ENCODE measurements at regions not wholly inside any gene's neighbourhood (a gene's known extent, or its start where the extent isn't known, plus 50 kb on each side); places are given as distances from the start of the nearest gene placed in this dataset.
"Not testable (repeated sequence)": the region's sequence is repeated elsewhere in the genome, so short reads cannot be mapped to it uniquely, and the experiment has no call there.

GRCh38 chr5:85375525-85375924, 990.8 kb upstream of the EDIL3 start:
- peaks cover 5% of the 10 kb centered on the region for H3K4me1 ChIP-seq (ENCODE audit: insufficient read depth, low read length, poor library complexity, severe bottlenecking)
- no peak overlapping the region for H3K27ac ChIP-seq (ENCODE audit: low read depth, low read length, poor library complexity, severe bottlenecking)
- no peaks in the 10 kb centered on the region for H3K36me3 ChIP-seq (ENCODE audit: insufficient read depth, low read length, poor library complexity, severe bottlenecking)
- no peak overlapping the region for H3K4me3 ChIP-seq (ENCODE audit: low read depth, low read length, poor library complexity, severe bottlenecking)
- H3K27me3 ChIP-seq (replicated peaks; ENCODE audit: insufficient read depth, low read depth, low read length, poor library complexity), result no peaks in the 10 kb centered on the region
- H3K9me3 ChIP-seq (ENCODE audit: low read depth, low read length, poor library complexity, severe bottlenecking), result no peaks in the 10 kb centered on the region
- TF ChIP-seq EZH2 (IDR thresholded peaks at IDR 0.05; ENCODE audit: borderline replicate concordance, low read depth, low read length, poor library complexity, severe bottlenecking), result no peak
- TF ChIP-seq CTCF (conservative IDR thresholded peaks at IDR 0.05; ENCODE audit: low read depth, low read length), result no peak
- ChIA-PET CTCF (no interaction called here), POLR2A (ENCODE audit: low non-redundant PET) (no interaction called here)
- intact Hi-C loops (cut with micrococcal nuclease; ENCODE audit: unreplicated experiment), result no loop called here
- DNase-seq (ENCODE audit: low spot score), result no peak
- no TSS peak for BruUV-seq (replicated peaks)

- intact Hi-C loops (cut with micrococcal nuclease; ENCODE audit: unreplicated experiment), result no loop called here
- ChIA-PET CTCF (no interaction called here), POLR2A (ENCODE audit: low non-redundant PET) (no interaction called here)
- Histone ChIP-seq H3K4me3 (ENCODE audit: low read depth, low read length, poor library complexity, severe bottlenecking) (no peak overlapping the region), H3K36me3 (ENCODE audit: insufficient read depth, low read length, poor library complexity, severe bottlenecking) (no peaks in the 10 kb centered on the region), H3K27me3 (replicated peaks; ENCODE audit: insufficient read depth, low read depth, low read length, poor library complexity) (no peaks in the 10 kb centered on the region), H3K4me1 (ENCODE audit: insufficient read depth, low read length, poor library complexity, severe bottlenecking) (no peaks in the 10 kb centered on the region), H3K27ac (ENCODE audit: low read depth, low read length, poor library complexity, severe bottlenecking) (no peak overlapping the region), H3K9me3 (ENCODE audit: low read depth, low read length, poor library complexity, severe bottlenecking) (no peaks in the 10 kb centered on the region)
- BruUV-seq (replicated peaks), result no TSS peak
- TF ChIP-seq EZH2 (IDR thresholded peaks at IDR 0.05; ENCODE audit: borderline replicate concordance, low read depth, low read length, poor library complexity, severe bottlenecking), result no peak
- TF ChIP-seq CTCF (conservative IDR thresholded peaks at IDR 0.05; ENCODE audit: low read depth, low read length), result no peak
- DNase-seq (ENCODE audit: low spot score), result no peak
These were observed 1004.1 kb upstream of the EDIL3 start for GRCh38 chr5:85388770-85389169.

- H3K4me3 ChIP-seq (ENCODE audit: low read depth, low read length, poor library complexity, severe bottlenecking); intact Hi-C loops (cut with micrococcal nuclease; ENCODE audit: unreplicated experiment); BruUV-seq (replicated peaks); H3K9me3 ChIP-seq (ENCODE audit: low read depth, low read length, poor library complexity, severe bottlenecking); CTCF ChIA-PET; H3K36me3 ChIP-seq (ENCODE audit: insufficient read depth, low read length, poor library complexity, severe bottlenecking); H3K27me3 ChIP-seq (replicated peaks; ENCODE audit: insufficient read depth, low read depth, low read length, poor library complexity); POLR2A ChIA-PET (ENCODE audit: low non-redundant PET); DNase-seq (ENCODE audit: low spot score); H3K27ac ChIP-seq (ENCODE audit: low read depth, low read length, poor library complexity, severe bottlenecking); H3K4me1 ChIP-seq (ENCODE audit: insufficient read depth, low read length, poor library complexity, severe bottlenecking): not testable (repeated sequence)
These were observed 1007.6 kb upstream of the EDIL3 start for GRCh38 chr5:85392309-85392708.

- no TSS peak for BruUV-seq (replicated peaks)
- TF ChIP-seq EZH2 (IDR thresholded peaks at IDR 0.05; ENCODE audit: borderline replicate concordance, low read depth, low read length, poor library complexity, severe bottlenecking) (no peak), CTCF (conservative IDR thresholded peaks at IDR 0.05; ENCODE audit: low read depth, low read length) (no peak)
These were observed 1010.8 kb upstream of the EDIL3 start for GRCh38 chr5:85395526-85395925.

More at GRCh38 chr5:85395526-85395925, 1010.8 kb upstream of the EDIL3 start:
- no peaks in the 10 kb centered on the region for H3K9me3 ChIP-seq (ENCODE audit: low read depth, low read length, poor library complexity, severe bottlenecking)
- no peaks in the 10 kb centered on the region for H3K4me1 ChIP-seq (ENCODE audit: insufficient read depth, low read length, poor library complexity, severe bottlenecking)
- no peak overlapping the region for H3K4me3 ChIP-seq (ENCODE audit: low read depth, low read length, poor library complexity, severe bottlenecking)
- ChIA-PET POLR2A (ENCODE audit: low non-redundant PET) (no interaction called here), CTCF (no interaction called here)
- intact Hi-C loops (cut with micrococcal nuclease; ENCODE audit: unreplicated experiment), result no loop called here
- DNase-seq (ENCODE audit: low spot score), result no peak
- no peak overlapping the region for H3K27ac ChIP-seq (ENCODE audit: low read depth, low read length, poor library complexity, severe bottlenecking)
- no peaks in the 10 kb centered on the region for H3K27me3 ChIP-seq (replicated peaks; ENCODE audit: insufficient read depth, low read depth, low read length, poor library complexity)
- H3K36me3 ChIP-seq (ENCODE audit: insufficient read depth, low read length, poor library complexity, severe bottlenecking), result no peaks in the 10 kb centered on the region

Measured in A673 (cell line).